DND-41 (cell line): ENCODE measurements at regions not wholly inside any gene's neighbourhood (a gene's known extent, or its start where the extent isn't known, plus 50 kb on each side); places are given as distances from the start of the nearest gene placed in this dataset.
"Not testable (repeated sequence)": the region's sequence is repeated elsewhere in the genome, so short reads cannot be mapped to it uniquely, and the experiment has no call there.

Experiments
- ATAC-seq: fragments of 200-7000 bp; cut with Tn5 transposase; 3 replicates; pipeline ENCODE4 v1.9.1; 2021; ENCODE audit warnings: low read depth; ENCODE audit not compliant: insufficient read depth
- DNase-seq: peaks from one replicate; pipeline ENCODE4 v3.0.0-alpha.2; 2020
- H2AFZ ChIP-seq: 2 replicates; pipeline ENCODE4 v1.6.0; 2012; ENCODE audit warnings: low read depth, low read length
- H3K27ac ChIP-seq: 2 replicates; pipeline ENCODE4 v1.5.1; 2012; ENCODE audit warnings: low read length, inconsistent platforms
- H3K27me3 ChIP-seq: fragments of 200-600 bp; sonication (generic); 2 replicates; pipeline ENCODE4 v1.6.0; 2012; ENCODE audit warnings: low read length, mild to moderate bottlenecking, inconsistent platforms; ENCODE audit not compliant: insufficient read depth, poor library complexity
- H3K36me3 ChIP-seq: 2 replicates; pipeline ENCODE4 v1.5.1; 2012; ENCODE audit warnings: low read length, inconsistent platforms; ENCODE audit not compliant: insufficient read depth
- H3K4me1 ChIP-seq: 2 replicates; pipeline ENCODE4 v1.5.1; 2012; ENCODE audit warnings: mild to moderate bottlenecking, low read length; ENCODE audit not compliant: insufficient read depth
- H3K4me2 ChIP-seq: 2 replicates; pipeline ENCODE4 v1.6.0; 2012; ENCODE audit warnings: mild to moderate bottlenecking, moderate library complexity, low read length, inconsistent platforms; ENCODE audit not compliant: insufficient read depth
- H3K4me3 ChIP-seq, 2 experiments: fragments of 200-600 bp in 1 of 2; shearing (Covaris generic) in 1 of 2; 2 replicates each; pipeline ENCODE4 v1.5.1; 2012 to 2016; ENCODE audit warnings: inconsistent platforms in 2 of 2, low read length in 2 of 2, mild to moderate bottlenecking in 2 of 2, low read depth in 1 of 2, moderate library complexity in 1 of 2
- H3K79me2 ChIP-seq: 2 replicates; pipeline ENCODE4 v1.6.0; 2012; ENCODE audit warnings: low read length, inconsistent platforms; ENCODE audit not compliant: insufficient read depth
- H3K9ac ChIP-seq: 2 replicates; pipeline ENCODE4 v1.6.0; 2012; ENCODE audit warnings: low read depth, mild to moderate bottlenecking, inconsistent platforms, low read length, moderate library complexity
- H3K9me3 ChIP-seq: 2 replicates; pipeline ENCODE4 v1.5.1; 2012; ENCODE audit warnings: low read length, moderate library complexity, mild to moderate bottlenecking, inconsistent platforms; ENCODE audit not compliant: insufficient read depth, severe bottlenecking
- H4K20me1 ChIP-seq: 2 replicates; pipeline ENCODE4 v1.6.0; 2012; ENCODE audit warnings: low read length; ENCODE audit not compliant: insufficient read depth
- EZH2 ChIP-seq: IDR thresholded peaks from 3 replicates; pipeline ENCODE4 v1.6.1; 2012; ENCODE audit warnings: borderline replicate concordance, low read depth, mild to moderate bottlenecking, moderate library complexity, low read length, inconsistent platforms; ENCODE audit not compliant: severe bottlenecking
- TF ChIP-seq, protein P1 (sequence below): IDR thresholded peaks from 2 replicates; pipeline ENCODE4 v1.5.1; 2012; ENCODE audit warnings: borderline replicate concordance, low read length, moderate library complexity, mild to moderate bottlenecking; ENCODE audit not compliant: poor library complexity, severe bottlenecking; ENCODE audit errors: extremely low read depth

GRCh38 chrX:151088221-151088620, 88.2 kb upstream of the GPR50 start:
- no peak for TF ChIP-seq EZH2
- TF ChIP-seq, protein P1, sequence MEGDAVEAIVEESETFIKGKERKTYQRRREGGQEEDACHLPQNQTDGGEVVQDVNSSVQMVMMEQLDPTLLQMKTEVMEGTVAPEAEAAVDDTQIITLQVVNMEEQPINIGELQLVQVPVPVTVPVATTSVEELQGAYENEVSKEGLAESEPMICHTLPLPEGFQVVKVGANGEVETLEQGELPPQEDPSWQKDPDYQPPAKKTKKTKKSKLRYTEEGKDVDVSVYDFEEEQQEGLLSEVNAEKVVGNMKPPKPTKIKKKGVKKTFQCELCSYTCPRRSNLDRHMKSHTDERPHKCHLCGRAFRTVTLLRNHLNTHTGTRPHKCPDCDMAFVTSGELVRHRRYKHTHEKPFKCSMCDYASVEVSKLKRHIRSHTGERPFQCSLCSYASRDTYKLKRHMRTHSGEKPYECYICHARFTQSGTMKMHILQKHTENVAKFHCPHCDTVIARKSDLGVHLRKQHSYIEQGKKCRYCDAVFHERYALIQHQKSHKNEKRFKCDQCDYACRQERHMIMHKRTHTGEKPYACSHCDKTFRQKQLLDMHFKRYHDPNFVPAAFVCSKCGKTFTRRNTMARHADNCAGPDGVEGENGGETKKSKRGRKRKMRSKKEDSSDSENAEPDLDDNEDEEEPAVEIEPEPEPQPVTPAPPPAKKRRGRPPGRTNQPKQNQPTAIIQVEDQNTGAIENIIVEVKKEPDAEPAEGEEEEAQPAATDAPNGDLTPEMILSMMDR: no peak
- Histone ChIP-seq H3K4me2 (no peak overlapping the region), H3K36me3 (no peaks in the 10 kb centered on the region), H3K4me3 (no peak overlapping the region), H3K9ac (no peak overlapping the region), H3K79me2 (no peaks in the 10 kb centered on the region), H3K27me3 (no peaks in the 10 kb centered on the region), H3K9me3 (no peaks in the 10 kb centered on the region), H4K20me1 (no peaks in the 10 kb centered on the region), H3K4me1 (no peaks in the 10 kb centered on the region), H3K27ac (no peak overlapping the region), H2AFZ (no peak overlapping the region)
- ATAC-seq (no peak), DNase-seq (no peak)

- Histone ChIP-seq H3K4me3 (no peak overlapping the region), H2AFZ (no peak overlapping the region), H3K27ac (no peak overlapping the region), H3K4me1 (no peaks in the 10 kb centered on the region), H3K9ac (no peak overlapping the region), H3K4me2 (no peak overlapping the region), H4K20me1 (no peaks in the 10 kb centered on the region), H3K27me3 (no peaks in the 10 kb centered on the region), H3K79me2 (no peaks in the 10 kb centered on the region), H3K9me3 (no peaks in the 10 kb centered on the region), H3K36me3 (no peaks in the 10 kb centered on the region)
- DNase-seq (no peak), ATAC-seq (no peak)
- TF ChIP-seq, protein P1: no peak
- TF ChIP-seq EZH2: no peak
These were observed 77.4 kb upstream of the GPR50 start for GRCh38 chrX:151099001-151099400.

DNA sequence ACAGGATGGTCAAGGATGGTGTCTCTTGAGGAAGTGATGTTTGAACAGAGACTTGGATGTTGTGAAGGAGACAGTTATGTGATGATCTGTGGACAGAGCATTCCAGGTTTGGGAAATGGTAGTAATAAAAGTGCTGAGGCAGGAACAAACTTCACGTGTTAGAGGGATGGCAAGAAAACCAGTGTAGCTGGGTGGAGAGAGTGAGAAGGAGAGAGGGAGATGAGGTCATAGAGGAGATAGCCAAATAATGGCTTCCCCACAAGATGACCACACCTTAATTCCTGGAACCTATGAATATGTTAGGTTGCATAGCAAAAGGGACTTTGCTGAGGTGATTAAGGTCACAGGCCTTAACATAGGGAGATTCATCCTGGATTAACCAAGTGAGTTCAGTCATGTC, 75.6 kb upstream of the GPR50 start:
- H3K9ac ChIP-seq: no peak overlapping the region
- H4K20me1 ChIP-seq: no peaks in the 10 kb centered on the region
- no peaks in the 10 kb centered on the region for H3K36me3 ChIP-seq
- H3K4me1 ChIP-seq: no peaks in the 10 kb centered on the region
- no peak overlapping the region for H3K4me2 ChIP-seq
- H3K79me2 ChIP-seq: no peaks in the 10 kb centered on the region
- DNase-seq: no peak
- H2AFZ ChIP-seq: no peak overlapping the region
- no peaks in the 10 kb centered on the region for H3K9me3 ChIP-seq
- ATAC-seq: no peak
- H3K27ac ChIP-seq: no peak overlapping the region
- H3K27me3 ChIP-seq: no peaks in the 10 kb centered on the region
- no peak overlapping the region for H3K4me3 ChIP-seq
- no peak for TF ChIP-seq EZH2
- TF ChIP-seq, protein P1: no peak

GRCh38 chrX:151113200-151113599, 63.2 kb upstream of the GPR50 start:
- not testable (repeated sequence) for H3K79me2 ChIP-seq, H4K20me1 ChIP-seq, DNase-seq, H3K27ac ChIP-seq, H3K36me3 ChIP-seq, ATAC-seq, H3K9me3 ChIP-seq, H3K27me3 ChIP-seq, H3K4me3 ChIP-seq, H3K4me2 ChIP-seq, H2AFZ ChIP-seq, H3K4me1 ChIP-seq, H3K9ac ChIP-seq
